HG03135 (cell line): ENCODE measurements at regions not wholly inside any gene's neighbourhood (a gene's known extent, or its start where the extent isn't known, plus 50 kb on each side); places are given as distances from the start of the nearest gene placed in this dataset.

Source experiments
- ATAC-seq: cut with Tn5 transposase; IDR thresholded peaks from one replicate; pipeline ENCODE4 v1.9.1; 2021; ENCODE audit warnings: mild to moderate bottlenecking, moderate library complexity; ENCODE audit not compliant: unreplicated experiment

DNA sequence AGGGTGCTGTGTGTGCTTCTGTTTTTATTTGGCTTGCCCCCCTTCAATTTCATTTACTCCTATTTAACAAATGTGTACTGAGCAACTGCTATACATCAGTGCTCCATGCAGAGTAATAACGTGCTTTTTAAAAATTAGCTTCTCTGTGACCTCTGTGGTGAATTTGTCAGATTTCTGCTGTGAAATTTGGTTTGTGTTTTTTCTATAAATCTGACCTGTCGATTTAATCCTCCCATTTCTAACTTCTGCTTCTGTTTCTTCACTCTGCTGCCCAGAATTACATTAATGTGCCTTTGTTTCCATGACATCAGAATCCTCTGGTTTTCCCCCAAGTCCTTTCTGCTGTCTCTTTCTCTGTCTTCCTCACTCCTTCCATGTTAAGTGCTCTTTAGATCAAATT is 123.8 kb upstream of the CACNA2D1 start:
- no peak for ATAC-seq

DNA sequence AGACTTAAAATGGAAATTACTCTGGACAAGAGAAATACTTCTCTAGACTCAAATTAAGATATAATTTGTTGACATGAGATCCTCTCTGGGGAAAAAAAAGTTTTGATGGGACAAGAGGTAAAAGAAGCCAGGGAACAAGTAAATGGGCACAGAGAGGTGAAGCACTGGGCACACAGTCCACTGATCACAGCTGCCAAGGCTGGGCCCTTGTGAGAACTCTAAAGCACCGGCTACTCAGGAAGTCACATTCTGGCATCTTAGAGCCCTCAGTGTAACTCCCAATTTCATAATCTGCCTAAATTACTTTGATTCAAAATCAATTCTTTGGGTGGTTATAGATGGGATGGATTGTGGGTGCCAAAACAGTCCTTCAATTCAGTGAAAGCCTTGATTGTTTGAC is 123.2 kb upstream of the CACNA2D1 start:
- no peak for ATAC-seq

DNA sequence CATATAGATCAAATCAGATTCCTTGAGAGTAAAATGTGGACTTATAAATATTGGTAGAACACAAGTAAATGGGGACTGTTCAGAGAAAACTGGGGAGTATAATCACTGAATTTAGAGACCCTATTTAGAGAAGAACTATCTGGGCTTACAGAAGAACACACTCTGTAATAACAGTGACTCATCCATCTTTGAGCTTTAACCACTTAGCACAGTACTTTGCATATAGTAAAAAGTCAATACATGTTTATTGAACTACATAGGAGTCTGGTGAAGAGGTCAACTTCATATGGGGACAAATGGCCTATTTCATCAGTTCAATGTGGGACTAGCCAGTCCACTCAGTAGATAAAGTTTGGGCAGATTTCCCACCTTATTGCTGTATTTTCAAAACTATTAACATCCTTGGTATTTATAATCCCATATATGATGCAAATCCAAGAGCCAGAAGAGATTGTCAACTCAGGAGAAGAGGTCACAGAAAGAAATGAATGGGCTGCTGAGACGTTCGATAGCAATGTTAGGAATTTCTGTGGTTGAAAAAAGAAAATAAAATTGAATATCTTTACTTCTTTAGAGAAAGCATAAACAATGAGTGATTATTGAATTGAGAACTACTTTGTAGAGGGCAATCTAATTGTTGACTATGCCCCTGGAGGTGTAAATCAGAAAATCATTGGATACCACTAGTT is 119.3 kb upstream of the CACNA2D1 start:
- ATAC-seq, result no peak

DNA sequence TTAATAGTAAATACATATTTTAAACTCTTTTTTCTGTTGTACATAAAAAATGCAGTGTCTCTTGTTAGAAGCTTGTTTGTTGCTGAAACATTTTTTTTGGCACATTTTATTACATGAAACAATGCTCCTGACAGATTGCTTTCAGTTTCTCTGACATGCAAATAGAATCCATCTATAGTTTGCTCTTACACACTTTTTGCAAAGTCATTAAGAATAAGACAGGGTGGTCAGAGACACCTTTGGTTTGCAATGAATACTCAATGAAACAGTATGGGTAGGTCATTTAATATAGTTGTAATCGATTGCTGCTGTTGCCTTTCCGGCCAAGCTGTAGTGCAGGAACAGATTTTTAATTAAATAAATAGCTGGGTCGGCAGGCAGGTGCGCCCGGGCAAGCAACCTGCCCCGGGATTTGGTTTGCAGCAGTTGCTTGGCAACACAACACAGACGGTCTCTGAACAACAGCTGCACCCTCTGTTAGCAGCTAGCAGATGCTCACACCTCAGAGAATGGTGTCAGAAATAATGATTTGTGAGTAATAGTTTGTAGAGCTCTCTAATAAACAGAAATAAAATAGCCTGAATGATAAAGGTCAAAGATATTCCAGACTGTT is 115.7 kb upstream of the CACNA2D1 start:
- no peak for ATAC-seq

- no peak for ATAC-seq
Measured at GRCh38 chr7:82549616-82550285, 106.2 kb upstream of the CACNA2D1 start.

GRCh38 chr7:82548141-82548688 is 104.6 kb upstream of the CACNA2D1 start:
- no peak for ATAC-seq

- ATAC-seq, result no peak
Measured at GRCh38 chr7:82542665-82543064, 99.1 kb upstream of the CACNA2D1 start.

DNA sequence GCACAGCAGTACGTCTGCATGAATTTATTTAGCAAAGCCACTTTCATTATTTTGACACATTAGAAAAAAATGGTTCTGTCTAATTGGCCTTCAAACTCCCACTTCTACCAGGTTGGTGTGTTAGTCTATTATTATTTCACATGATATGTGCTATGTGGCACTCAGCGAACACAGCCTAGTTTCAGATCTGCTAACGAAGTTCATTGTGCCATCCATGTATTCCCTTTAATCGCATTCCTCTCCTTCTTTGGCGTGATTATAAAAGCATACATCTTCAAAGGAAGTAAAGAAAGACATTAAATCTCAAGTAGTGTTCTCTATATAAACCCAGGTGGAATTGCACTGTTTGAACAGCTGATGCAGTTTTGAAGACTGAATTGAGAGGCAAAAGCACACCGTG is 96.4 kb upstream of the CACNA2D1 start:
- no peak for ATAC-seq

DNA sequence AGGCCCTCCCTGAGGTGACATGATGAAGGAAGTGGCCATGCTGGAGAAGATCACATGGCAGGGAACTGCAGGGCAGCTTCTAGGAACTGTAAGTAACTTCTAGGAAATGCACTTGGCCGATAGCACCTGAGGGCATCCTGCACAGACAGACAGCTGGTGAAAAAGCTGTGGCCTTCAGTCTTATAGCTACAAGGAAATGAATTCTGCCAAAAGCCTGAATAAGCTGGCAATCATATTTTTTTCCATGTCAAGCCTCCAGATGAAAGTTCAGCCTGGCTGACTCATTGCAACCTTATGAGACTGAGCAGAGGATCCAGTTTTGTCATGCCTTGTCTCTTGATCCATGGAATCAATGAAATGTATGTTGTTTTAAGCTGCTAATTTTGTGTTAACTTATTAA is 91.1 kb upstream of the CACNA2D1 start:
- no peak for ATAC-seq

GRCh38 chr7:82530361-82530760 is 86.8 kb upstream of the CACNA2D1 start:
- ATAC-seq, result no peak

DNA sequence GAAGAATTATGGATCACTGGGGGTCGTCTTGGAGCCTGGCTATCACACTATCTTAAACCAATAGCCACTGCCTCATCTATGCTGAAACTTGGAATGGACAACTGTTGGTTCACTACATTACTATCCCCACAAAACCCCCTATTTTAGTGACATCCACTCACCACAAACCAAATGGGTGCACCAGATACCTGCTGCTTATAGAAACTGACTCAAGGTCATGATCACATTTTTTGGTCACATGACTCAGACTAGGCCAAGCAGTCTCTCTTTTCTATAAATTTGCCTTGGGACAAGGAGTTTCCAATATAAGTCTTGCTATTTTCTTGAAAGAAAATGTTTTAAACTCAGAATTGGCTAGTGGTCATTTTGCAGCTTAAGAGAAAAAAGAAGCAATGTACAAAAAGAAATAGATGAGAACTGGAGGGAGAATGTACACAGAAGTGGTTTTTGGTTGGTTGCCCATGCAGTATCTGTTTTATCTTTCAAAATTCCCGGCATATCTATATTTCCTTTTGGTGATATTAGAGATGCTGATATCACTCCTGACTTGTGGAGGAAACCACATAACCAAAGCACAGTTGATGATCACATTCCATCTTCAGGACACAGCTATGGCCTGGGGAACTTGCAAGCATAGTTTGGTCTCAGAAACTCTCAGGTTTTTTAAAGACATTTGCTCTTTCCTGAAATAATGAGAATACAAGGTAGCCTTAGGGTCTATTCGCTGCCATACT is 85.2 kb upstream of the CACNA2D1 start:
- ATAC-seq, result no peak

DNA sequence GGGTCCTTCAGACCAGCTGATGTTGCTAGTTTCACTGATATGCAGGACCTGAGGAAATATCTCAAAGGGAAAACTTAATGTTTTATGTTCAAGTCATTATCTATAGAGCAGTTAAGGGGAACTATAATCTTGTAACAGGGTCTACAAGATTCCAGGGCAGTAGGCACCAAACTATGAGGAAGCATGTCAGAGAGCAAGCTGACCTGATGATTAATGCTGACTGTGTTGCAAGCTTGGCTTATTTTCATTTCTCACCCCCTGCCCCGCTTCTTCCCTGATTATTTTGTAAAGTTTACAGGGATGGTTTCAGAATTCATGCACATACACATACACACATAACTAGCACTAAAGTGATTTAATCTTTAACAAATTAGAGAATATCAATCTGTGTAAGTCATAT is 84.3 kb upstream of the CACNA2D1 start:
- ATAC-seq, result no peak

DNA sequence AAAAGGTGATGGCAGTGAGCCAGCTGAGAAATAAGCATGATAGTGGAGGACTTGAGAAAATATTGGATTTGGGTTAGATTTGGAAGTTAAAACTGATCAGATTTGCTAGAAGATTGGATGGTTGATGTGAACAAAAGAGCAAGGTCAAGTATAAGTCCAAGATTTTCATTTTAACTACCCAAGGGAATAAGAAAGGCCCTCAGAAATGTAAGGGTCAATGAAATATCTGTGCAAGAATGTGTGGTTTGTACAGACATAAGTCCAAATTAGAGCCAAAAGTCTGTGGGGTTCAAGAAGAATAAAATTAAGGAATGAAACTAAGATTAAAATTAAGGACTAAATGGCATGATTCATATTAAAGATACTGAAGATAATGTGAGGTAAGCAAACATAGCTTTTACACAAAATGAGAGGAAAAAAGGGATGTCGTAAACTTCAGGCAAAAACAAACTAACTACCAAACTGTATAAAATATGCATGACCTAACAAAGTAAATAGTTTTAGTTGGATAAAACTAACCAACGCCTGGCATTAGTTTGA is 78.4 kb upstream of the CACNA2D1 start:
- no peak for ATAC-seq

GRCh38 chr7:82517050-82517449 is 73.5 kb upstream of the CACNA2D1 start:
- ATAC-seq, result no peak

DNA sequence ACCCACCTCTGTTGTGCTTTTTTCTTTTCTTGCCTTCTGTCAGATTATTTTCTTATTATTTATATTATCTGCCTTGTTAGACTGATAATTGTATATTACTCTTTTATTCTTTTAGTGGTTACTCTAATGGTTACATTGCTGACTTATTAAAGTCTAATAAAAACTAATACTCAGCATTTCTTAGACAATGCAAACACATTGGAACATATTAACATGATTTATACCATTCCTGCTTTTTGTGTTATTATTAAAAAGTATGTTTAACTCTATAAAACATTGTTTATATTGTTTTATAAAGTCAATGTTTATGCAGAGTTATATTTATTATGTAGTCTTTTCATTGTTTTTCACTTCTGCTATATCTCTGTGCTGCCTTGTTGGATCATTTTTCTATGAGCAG is 68.0 kb upstream of the CACNA2D1 start:
- ATAC-seq, result no peak

DNA sequence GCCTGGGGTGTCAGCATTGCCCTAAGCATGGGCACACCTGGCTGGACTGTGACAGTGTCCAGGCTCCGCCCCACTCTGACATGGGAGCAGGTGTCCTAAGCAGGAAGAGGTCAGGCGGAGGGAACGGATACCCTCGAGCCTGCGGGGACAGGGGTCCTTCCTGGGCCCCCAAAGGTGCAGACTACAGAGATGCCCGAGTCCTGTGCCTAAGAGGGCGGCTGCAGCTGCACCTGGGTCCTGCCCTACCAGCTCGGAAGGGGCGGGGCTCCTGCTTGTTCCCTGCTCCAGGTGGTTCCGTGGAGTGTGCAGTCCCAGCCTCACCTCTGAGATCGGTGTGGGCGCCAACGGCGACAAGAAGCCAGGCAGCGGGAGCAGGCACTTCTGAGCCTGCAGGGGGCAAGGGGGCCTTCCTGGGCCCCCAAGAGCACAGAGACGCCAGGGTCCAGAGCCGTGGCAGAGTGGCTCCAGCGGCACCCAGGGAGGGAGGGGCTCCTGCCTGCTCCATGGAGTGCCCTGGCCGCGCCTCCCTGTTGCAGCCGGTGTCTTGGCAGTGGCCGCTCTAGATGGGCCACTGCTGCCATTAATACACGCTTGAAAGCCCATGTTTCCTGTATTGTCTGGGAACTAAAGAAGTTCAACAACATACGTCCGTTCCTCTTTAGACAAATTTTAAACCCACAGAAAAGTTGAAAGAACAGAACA is 64.5 kb upstream of the CACNA2D1 start:
- no peak for ATAC-seq

GRCh38 chr7:82507365-82507975 is 63.9 kb upstream of the CACNA2D1 start:
- ATAC-seq, result no peak

GRCh38 chr7:82506702-82507101 is 63.1 kb upstream of the CACNA2D1 start:
- ATAC-seq, result no peak

DNA sequence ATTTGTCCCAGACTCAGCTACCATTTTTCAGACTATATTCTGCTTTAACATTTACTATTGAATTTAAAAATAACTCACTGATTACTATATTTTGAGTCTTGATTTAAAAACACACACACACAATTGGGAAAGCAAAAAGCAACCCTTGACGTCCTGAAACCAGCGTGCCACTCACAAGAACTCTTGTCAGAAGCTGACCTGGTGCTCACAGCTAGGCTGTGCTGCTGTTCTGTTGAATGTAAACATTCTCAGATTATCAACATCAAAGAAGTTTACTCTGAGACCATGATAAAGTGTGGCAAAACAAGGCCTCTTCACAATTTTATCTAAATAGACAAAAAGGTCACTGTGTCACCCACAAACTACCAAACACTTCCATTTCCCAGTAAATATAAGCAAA is 62.6 kb upstream of the CACNA2D1 start:
- ATAC-seq, result no peak

DNA sequence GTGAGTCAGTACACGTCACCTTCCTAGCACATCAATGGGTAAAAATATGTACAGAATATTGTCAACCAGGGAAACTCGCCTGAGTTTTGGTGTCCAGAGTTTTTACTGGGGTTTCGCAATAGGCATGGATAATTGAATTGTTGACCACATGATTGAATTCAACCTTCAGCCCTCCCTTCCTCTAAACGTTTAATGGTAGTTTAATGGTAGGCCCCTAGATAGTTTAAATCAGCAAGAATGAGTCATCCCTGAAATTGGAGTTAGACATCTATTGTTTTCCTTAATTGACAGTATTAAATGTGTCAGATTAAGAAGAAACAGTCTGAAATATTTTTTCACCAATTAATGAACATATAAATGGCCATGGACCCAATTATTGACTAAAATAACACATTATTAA is 57.8 kb upstream of the CACNA2D1 start:
- no peak for ATAC-seq
